Adipocyte (in vitro differentiated cells): ENCODE measurements at regions not wholly inside any gene's neighbourhood (a gene's known extent, or its start where the extent isn't known, plus 50 kb on each side); places are given as distances from the start of the nearest gene placed in this dataset.
"Not testable (repeated sequence)": the region's sequence is repeated elsewhere in the genome, so short reads cannot be mapped to it uniquely, and the experiment has no call there.

Experiments used
- DNase-seq: peaks from one replicate; pipeline ENCODE4 v3.0.0-alpha.2; 2015; ENCODE audit warnings: low read depth
- H3K27me3 ChIP-seq: replicated peaks from 2 replicates; pipeline ENCODE4 v1.7.0; 2013; ENCODE audit warnings: mild to moderate bottlenecking, low read length, moderate library complexity; ENCODE audit not compliant: control insufficient read depth, insufficient read depth
- H3K36me3 ChIP-seq: 2 replicates; pipeline ENCODE4 v1.7.0; 2013; ENCODE audit warnings: low read length, mild to moderate bottlenecking, moderate library complexity; ENCODE audit not compliant: control insufficient read depth, insufficient read depth, severe bottlenecking
- H3K4me1 ChIP-seq: 2 replicates; pipeline ENCODE4 v1.7.0; 2013; ENCODE audit warnings: mild to moderate bottlenecking, low read length, moderate library complexity; ENCODE audit not compliant: control insufficient read depth, insufficient read depth
- H3K4me3 ChIP-seq: 2 replicates; pipeline ENCODE4 v1.7.0; 2013; ENCODE audit warnings: mild to moderate bottlenecking, low read length, moderate library complexity
- H3K9ac ChIP-seq: 2 replicates; pipeline ENCODE4 v1.7.0; 2013; ENCODE audit warnings: mild to moderate bottlenecking, low read length, moderate library complexity
- H3K9me3 ChIP-seq: 2 replicates; pipeline ENCODE4 v1.7.0; 2013; ENCODE audit warnings: mild to moderate bottlenecking, low read length, moderate library complexity; ENCODE audit not compliant: control insufficient read depth

DNA sequence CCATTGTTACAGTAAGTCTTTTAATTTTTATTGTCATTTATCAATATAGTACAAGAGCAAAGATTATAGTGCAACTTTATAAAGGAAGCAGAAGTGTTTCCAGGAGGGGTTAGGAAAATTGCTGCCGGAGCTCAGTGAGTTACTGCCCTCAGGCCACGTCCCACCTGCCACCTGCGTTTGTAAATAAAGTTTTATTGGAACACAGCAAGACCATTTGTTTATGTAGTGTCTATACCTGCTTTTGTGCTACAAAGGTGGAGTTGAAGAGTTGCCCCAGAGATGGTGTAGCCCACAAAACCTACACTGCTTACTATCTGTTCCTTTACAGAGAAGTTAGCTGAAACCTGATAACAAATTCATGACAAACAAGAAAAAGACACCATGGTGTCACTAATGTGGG, 437.8 kb upstream of the B3GAT1 start:
- no peak overlapping the region for H3K4me3 ChIP-seq
- no peak overlapping the region for H3K9ac ChIP-seq
- no peak for DNase-seq
- peaks cover 4% of the 10 kb centered on the region for H3K27me3 ChIP-seq
- no peaks in the 10 kb centered on the region for H3K4me1 ChIP-seq
- H3K36me3 ChIP-seq: no peaks in the 10 kb centered on the region
- H3K9me3 ChIP-seq: no peaks in the 10 kb centered on the region

DNA sequence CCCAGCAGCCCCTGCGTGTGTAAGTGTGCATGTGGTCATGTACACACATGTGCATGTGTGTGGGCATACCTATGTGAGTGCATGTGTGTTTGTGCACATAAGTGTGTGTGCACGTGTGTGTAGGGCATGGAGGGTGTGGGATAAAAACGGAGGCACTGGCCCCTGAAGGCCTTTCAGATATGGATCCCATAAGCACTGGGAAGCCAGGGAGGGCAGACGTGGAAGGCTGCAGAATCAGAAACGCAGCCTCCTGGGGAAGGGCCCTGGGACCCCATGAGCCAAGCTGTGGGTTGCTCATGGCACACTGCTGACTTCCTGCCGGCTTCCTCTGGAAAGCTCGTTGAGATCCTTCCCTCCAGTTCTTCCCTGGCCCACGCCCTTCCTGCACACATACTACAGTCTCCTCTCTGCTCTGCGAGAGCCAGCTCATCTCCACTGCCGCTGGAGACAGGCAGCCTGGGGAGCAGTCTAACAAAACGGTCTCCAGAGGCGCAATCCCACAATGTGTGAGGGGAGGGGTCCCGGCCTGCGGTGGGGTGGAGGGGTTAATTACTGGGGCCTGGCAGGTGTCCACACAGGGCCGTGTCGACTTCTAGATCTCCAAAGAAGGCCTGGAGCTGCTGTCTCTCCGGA, 435.2 kb upstream of the B3GAT1 start:
- H3K27me3 ChIP-seq: peaks cover under 1% of the 10 kb centered on the region
- no peak overlapping the region for H3K4me3 ChIP-seq
- H3K9me3 ChIP-seq: no peaks in the 10 kb centered on the region
- no peaks in the 10 kb centered on the region for H3K36me3 ChIP-seq
- no peaks in the 10 kb centered on the region for H3K4me1 ChIP-seq
- no peak overlapping the region for H3K9ac ChIP-seq
- no peak for DNase-seq

DNA sequence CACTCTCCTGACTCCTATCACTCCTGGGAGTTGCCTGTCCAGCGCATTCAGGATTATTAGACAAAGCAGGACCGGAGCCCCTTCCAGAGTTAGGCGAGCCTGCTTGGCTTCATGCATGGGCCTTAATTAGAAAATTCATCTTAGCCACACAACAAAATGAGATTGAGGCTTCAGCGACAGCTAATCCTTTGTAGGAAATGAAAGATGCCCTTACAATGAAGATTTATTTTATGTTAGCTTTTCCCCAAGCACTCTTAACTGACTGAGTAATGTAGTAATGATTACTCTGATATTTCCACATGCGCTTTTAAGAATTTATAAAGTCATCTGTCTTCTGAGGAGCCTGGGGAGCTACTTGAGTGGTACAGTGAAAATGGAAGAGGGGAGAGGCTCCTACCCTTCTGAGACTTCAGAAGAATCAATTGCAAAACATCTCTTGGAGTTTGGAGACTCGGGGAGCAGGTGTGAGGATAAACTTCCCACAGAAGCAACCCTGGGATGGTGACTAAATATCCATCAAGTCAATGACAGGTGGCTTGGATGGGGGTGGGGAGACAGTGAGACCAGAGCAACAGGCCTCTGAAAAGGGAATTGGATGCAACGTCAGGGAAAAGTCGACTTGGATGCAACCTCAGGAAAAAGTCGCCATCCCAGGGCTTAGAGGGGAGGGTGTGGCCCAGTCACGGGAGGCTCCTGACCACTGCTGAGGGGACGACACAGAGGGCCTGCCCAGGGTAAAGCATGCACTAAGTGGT, 434.5 kb upstream of the B3GAT1 start:
- Histone ChIP-seq H3K4me1 (no peaks in the 10 kb centered on the region), H3K36me3 (no peaks in the 10 kb centered on the region), H3K27me3 (peaks cover 5% of the 10 kb centered on the region), H3K9ac (no peak overlapping the region), H3K4me3 (no peak overlapping the region), H3K9me3 (no peaks in the 10 kb centered on the region)
- no peak for DNase-seq

DNA sequence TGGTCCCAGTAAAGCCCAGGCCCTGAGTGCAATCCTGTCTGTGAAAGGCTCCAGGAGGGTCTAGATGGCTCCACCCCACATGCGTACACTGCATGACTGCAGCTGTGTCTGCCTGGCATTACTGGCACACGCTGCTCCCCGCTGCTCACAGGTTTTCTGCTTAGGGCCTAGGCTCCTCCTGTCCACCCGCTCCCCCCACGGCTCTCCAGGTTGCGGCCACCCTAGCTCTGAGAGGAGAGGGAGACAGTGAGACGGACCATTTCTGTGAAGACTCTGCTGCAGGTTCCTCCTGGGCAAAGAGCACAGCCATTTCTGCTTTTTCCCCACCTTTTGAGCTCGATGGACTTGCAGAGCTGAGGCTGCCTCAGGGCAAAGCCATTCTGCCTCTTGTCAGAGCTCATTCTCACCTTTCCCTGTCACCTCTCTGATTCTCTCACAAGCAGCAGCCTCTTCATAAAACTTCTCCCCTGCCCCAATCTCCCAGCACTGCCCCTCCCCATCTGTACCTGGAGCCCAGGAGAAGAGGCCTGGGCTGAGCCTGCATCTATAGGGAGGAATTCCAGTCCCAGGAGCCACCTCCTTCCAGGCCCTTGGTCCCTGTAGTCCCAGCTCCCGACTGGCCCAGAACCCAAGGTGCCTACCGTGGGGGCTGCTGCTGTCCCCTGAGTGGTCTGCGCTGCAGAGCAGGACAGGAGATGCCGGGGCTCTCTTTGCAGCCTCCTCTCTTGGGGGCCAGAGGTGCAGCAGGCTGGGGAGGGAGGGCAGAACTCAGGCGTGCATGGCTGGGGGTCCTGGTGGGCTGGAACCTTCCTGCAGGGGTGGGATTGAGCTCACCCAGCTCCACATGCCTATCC, 433.7 kb upstream of the B3GAT1 start:
- no peak overlapping the region for H3K4me3 ChIP-seq
- DNase-seq: no peak
- no peaks in the 10 kb centered on the region for H3K9me3 ChIP-seq

DNA sequence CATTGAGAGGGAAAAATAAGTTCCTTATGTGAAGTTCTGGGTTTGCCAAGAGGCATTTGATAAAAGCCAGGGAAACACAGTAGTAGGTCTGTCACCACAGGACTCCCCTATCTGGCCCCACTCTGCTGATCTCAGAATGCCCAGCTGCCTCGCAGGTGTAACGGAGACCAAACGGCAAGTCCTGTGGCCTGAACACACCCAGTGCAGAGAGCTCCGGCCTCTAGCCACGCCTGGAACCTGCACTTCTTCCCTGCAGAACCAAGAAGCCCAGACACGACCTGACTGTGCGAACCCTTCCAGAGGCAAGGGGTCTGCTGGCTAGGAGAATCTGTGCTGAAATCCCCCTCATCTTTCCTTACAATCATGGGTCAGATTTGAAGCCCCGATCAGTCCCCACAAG, 432.8 kb upstream of the B3GAT1 start:
- H3K4me1 ChIP-seq: no peaks in the 10 kb centered on the region
- no peak overlapping the region for H3K9ac ChIP-seq
- H3K27me3 ChIP-seq: peaks cover 5% of the 10 kb centered on the region
- H3K36me3 ChIP-seq: no peaks in the 10 kb centered on the region
- DNase-seq: no peak
- H3K4me3 ChIP-seq: no peak overlapping the region
- no peaks in the 10 kb centered on the region for H3K9me3 ChIP-seq

More for the DNA sequence above, 433.7 kb upstream of the B3GAT1 start:
- H3K36me3 ChIP-seq: no peaks in the 10 kb centered on the region
- no peaks in the 10 kb centered on the region for H3K4me1 ChIP-seq
- H3K27me3 ChIP-seq: peaks cover 5% of the 10 kb centered on the region
- H3K9ac ChIP-seq: no peak overlapping the region

DNA sequence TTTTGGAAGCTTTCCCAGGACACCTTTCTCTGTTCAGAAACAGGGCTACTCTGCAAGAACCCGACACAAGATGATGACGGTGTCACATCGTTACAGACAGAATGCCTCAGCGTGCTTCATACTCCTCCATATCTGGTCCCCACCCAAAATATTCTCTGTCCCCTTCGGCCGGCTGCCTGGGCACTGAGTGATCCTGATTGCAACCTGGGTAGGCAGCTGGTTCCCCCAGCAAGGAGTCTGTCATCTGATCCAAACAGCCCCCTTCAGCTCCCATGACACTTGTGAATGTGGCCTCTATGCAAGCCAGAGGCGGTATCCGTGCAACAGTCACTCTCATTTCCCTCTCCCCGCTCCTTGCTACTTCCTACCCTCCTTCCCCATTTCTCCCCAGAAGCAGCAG, 431.7 kb upstream of the B3GAT1 start:
- no peaks in the 10 kb centered on the region for H3K9me3 ChIP-seq
- no peak for DNase-seq
- no peak overlapping the region for H3K9ac ChIP-seq
- no peaks in the 10 kb centered on the region for H3K4me1 ChIP-seq
- H3K36me3 ChIP-seq: no peaks in the 10 kb centered on the region
- H3K4me3 ChIP-seq: no peak overlapping the region
- H3K27me3 ChIP-seq: peaks cover 5% of the 10 kb centered on the region

DNA sequence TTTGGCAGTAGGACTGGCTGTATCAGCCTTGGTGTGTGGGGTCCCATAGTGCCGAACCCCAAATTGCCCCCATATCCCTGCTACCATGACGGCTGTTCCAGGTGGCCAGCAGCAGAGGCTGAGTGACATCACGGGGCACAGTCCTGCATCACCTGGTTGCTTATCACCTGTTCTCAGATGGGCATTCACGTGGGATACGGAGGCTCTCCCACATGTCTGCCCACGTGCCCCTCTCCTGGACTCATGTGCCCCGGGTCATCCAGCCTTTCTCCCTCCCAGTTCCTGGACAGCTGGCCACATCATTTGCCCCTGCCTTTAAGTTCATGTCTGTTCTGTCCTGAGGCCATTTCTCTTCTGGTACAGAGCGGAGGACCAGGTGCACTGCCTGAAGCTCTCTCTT, 431.0 kb upstream of the B3GAT1 start:
- Histone ChIP-seq H3K4me1 (no peaks in the 10 kb centered on the region), H3K4me3 (no peak overlapping the region), H3K9me3 (no peaks in the 10 kb centered on the region)

DNA sequence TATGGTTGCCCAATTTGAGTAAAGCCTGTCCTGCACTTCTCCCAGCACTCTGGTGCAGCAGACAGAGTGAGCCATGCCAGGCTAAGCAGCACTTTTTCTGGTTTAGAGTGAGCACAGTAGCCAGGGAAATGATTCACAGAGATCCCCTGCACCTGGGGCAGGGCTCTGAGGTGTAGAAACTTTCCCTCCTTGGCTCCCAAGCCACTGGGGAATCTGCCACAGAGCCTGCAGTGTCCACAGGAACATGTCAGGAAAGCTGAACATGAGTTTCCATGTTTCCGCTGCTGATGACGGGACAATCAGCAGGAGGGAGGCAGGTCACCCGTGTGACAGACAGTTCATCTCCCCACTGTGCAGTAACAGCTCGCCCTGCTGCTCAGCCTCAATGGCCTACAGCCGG, 429.9 kb upstream of the B3GAT1 start:
- Histone ChIP-seq H3K27me3 (peaks cover 8% of the 10 kb centered on the region), H3K4me1 (no peaks in the 10 kb centered on the region), H3K36me3 (no peaks in the 10 kb centered on the region), H3K4me3 (no peak overlapping the region), H3K9me3 (no peaks in the 10 kb centered on the region), H3K9ac (no peak overlapping the region)
- no peak for DNase-seq

More for the DNA sequence above, 431.0 kb upstream of the B3GAT1 start:
- Histone ChIP-seq H3K9ac (no peak overlapping the region), H3K36me3 (no peaks in the 10 kb centered on the region), H3K27me3 (peaks cover 5% of the 10 kb centered on the region)
- DNase-seq: no peak

DNA sequence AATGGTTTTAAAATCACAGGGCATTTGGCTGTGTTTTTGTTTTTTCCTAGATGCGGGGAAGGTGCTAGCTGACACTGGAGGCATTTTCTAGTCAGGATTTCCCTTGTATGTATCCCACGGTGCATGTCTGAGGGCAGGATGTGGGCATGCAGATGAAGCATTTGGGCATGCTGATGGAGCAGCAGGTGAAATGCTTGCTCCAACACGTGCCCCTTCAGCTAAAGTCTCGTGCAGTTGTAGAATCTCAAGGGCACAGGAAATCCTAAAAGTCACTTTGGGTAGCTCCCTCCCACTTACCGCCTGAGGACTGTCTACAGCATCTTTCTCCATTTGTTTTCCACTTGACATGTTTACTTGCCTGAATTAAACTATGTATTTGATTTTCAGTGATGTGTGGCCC, 429.4 kb upstream of the B3GAT1 start:
- H3K4me1 ChIP-seq: no peaks in the 10 kb centered on the region
- H3K4me3 ChIP-seq: no peak overlapping the region
- H3K36me3 ChIP-seq: no peaks in the 10 kb centered on the region
- no peak overlapping the region for H3K9ac ChIP-seq
- DNase-seq: no peak
- H3K9me3 ChIP-seq: no peaks in the 10 kb centered on the region
- peaks cover 8% of the 10 kb centered on the region for H3K27me3 ChIP-seq

DNA sequence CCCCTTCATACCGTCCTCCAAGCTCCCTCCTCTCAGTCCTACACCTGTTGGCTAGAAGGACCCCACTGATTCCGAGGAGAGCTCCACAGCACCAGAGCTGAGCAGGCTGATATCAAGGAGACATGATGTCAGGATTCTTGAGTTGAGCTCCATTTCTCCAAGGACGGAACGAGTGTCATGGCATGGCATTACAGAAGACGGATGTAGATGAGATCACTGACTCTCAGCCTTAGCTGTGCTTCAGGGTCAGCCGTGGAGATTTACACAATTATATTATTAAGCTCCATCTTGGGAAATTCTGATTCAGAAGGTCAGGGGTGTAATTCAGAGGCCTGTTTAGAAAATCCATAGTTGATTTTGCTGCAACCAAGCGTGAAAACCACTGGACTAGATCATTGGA, 428.9 kb upstream of the B3GAT1 start:
- Histone ChIP-seq H3K4me1 (no peaks in the 10 kb centered on the region), H3K9me3 (no peaks in the 10 kb centered on the region), H3K36me3 (no peaks in the 10 kb centered on the region)

DNA sequence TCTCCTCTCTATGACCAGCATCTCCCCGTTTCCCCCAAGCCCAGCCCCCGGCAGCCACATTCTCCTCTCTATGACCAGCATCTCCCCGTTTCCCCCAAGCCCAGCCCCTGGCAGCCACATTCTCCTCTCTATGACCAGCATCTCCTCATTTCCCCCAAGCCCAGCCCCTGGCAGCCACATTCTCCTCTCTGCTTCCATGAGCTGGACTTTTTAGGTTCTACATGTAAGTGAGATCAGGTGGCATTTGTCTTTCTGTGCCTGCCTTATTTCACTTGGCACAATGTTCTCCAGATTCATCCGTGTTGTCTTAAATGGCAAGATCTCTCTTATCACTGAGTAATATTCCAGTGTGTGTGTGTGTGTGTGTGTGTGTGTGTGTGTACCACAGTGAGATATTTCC, 428.1 kb upstream of the B3GAT1 start:
- not testable (repeated sequence) for H3K36me3 ChIP-seq, H3K9me3 ChIP-seq, H3K4me1 ChIP-seq, H3K27me3 ChIP-seq, H3K4me3 ChIP-seq, H3K9ac ChIP-seq, DNase-seq

More for the DNA sequence above, 428.9 kb upstream of the B3GAT1 start:
- H3K4me3 ChIP-seq: no peak overlapping the region
- H3K27me3 ChIP-seq: peaks cover 8% of the 10 kb centered on the region
- no peak for DNase-seq
- H3K9ac ChIP-seq: no peak overlapping the region
